ENCODE measurements at regions not wholly inside any gene's neighbourhood (a gene's known extent, or its start where the extent isn't known, plus 50 kb on each side); places are given as distances from the start of the nearest gene placed in this dataset.
"Not testable (repeated sequence)": the region's sequence is repeated elsewhere in the genome, so short reads cannot be mapped to it uniquely, and the experiment has no call there.

DNA sequence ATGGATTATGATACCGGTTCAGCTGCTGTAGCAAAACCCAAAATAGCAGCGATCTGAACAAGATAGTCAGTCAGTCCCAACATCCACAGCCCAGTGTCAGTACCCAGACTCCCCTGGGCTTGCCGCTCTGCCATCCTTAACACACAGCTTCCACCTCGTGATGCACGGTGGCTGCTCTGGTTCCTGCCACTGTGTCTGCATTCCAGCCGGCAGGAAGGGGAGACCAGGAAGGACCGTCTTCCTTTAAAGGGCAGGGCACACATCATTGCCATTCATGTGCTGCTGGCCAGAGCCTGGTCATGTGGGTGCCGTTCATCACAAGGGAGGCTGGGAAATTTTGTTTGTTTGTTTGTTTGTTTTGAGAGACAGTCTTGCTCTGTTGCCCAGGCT is 131.0 kb upstream of the IER5L start:
- TF ChIP-seq, protein P1, sequence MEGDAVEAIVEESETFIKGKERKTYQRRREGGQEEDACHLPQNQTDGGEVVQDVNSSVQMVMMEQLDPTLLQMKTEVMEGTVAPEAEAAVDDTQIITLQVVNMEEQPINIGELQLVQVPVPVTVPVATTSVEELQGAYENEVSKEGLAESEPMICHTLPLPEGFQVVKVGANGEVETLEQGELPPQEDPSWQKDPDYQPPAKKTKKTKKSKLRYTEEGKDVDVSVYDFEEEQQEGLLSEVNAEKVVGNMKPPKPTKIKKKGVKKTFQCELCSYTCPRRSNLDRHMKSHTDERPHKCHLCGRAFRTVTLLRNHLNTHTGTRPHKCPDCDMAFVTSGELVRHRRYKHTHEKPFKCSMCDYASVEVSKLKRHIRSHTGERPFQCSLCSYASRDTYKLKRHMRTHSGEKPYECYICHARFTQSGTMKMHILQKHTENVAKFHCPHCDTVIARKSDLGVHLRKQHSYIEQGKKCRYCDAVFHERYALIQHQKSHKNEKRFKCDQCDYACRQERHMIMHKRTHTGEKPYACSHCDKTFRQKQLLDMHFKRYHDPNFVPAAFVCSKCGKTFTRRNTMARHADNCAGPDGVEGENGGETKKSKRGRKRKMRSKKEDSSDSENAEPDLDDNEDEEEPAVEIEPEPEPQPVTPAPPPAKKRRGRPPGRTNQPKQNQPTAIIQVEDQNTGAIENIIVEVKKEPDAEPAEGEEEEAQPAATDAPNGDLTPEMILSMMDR (IDR thresholded peaks at IDR 0.05; ENCODE audit: borderline replicate concordance, insufficient read depth, low read depth, low read length): no peak

GRCh38 chr9:129307227-129307970 is 129.3 kb upstream of the IER5L start:
- no peak overlapping the region for H3K4me3 ChIP-seq (ENCODE audit: low read depth, low read length)
- TF ChIP-seq, protein P1 (IDR thresholded peaks at IDR 0.05; ENCODE audit: borderline replicate concordance, insufficient read depth, low read depth, low read length): no peak

More for the DNA sequence above, 131.0 kb upstream of the IER5L start:
- no peak overlapping the region for H3K4me3 ChIP-seq (ENCODE audit: low read depth, low read length)

DNA sequence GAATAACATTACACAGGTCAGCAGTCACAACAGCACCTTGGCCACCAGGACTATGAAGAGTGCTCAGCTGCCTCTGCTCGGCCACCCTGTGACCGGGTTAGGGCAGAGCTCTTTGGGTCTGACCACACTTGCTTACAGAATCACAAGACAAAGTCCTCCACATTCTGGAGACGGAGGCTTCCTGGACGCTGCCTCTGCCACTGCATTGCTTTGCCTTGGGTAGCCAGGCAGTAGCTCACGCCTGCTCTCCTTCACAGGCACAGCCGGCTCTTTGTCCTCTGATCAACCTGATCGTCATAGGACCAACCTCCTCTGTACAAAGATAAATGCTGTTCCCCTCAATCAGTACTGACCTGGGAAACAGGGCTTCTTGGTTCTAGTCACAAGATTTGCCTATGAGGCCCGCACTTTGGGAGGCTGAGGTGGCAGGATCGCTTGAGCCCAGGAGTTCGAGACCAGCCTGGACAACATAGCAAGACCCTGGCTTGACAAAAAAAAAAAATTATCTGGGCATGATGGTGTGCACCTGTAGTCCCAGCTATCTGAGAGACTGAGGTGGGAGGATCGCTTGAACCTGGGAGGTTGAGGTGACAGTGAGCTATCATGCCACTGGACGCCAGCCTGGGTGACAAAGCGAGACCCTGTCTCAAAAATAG is 128.4 kb upstream of the IER5L start:
- no peak overlapping the region for H3K4me3 ChIP-seq (ENCODE audit: low read depth, low read length)
- TF ChIP-seq, protein P1 (IDR thresholded peaks at IDR 0.05; ENCODE audit: borderline replicate concordance, insufficient read depth, low read depth, low read length): no peak

GRCh38 chr9:129305246-129305645 is 127.2 kb upstream of the IER5L start:
- TF ChIP-seq, protein P1 (IDR thresholded peaks at IDR 0.05; ENCODE audit: borderline replicate concordance, insufficient read depth, low read depth, low read length): no peak
- H3K4me3 ChIP-seq (ENCODE audit: low read depth, low read length): no peak overlapping the region

DNA sequence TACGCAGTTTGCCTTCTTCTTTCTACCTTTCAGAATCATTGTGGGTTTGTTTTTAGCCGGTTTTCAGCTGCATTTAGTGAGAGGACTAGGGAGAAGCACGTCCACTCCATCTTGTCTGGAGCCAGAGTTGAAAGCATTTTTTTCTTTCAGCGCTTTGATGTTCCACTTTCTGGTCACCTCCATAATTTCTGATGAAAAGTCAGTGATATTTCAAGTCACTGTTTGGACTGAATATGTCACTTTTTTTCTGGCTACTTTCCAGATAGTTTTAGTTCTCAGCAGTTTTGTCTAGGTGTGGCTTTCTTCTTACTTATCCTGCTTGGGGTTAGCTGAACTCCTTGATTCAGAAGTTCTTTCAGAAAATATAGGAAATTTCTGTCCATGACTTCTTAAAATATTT is 123.9 kb upstream of the IER5L start:
- TF ChIP-seq, protein P1 (IDR thresholded peaks at IDR 0.05; ENCODE audit: borderline replicate concordance, insufficient read depth, low read depth, low read length): no peak
- no peak overlapping the region for H3K4me3 ChIP-seq (ENCODE audit: low read depth, low read length)

DNA sequence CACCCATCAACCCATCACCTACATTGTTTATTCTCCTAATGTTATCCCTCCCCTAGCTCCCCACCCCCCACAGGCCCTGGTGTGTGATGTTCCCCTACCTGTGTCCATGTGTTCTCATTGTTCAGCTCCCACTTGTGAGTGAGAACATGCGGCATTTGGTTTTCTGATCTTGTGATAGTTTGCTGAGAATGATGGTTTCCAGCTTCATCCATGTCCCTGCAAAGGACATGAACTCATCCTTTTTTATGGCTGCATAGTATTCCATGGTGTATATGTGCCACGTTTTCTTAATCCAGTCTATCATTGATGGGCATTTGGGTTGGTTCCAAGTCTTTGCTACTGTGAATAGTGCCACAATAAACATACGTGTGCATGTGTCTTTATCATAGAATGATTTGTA is 118.1 kb upstream of the IER5L start:
- H3K4me3 ChIP-seq (ENCODE audit: low read depth, low read length): not testable (repeated sequence)

- TF ChIP-seq, protein P1 (IDR thresholded peaks at IDR 0.05; ENCODE audit: borderline replicate concordance, insufficient read depth, low read depth, low read length): no peak
- H3K4me3 ChIP-seq (ENCODE audit: low read depth, low read length): no peak overlapping the region
Measured at GRCh38 chr9:129291041-129291501, 113.0 kb upstream of the IER5L start.
